CD4-positive, alpha-beta T cell treated with Interleukin-2 at 100 ng/mL for 4 hours (primary cell): ENCODE measurements at regions not wholly inside any gene's neighbourhood (a gene's known extent, or its start where the extent isn't known, plus 50 kb on each side); places are given as distances from the start of the nearest gene placed in this dataset.

Experiments used
- DNase-seq: peaks from one replicate; pipeline ENCODE4 v3.0.0-alpha.2; 2020; ENCODE audit warnings: low spot score

GRCh38 chr3:40996382-40996781 is 202.9 kb upstream of the CTNNB1 start:
- no peak for DNase-seq

GRCh38 chr3:40996827-40997710 is 202.2 kb upstream of the CTNNB1 start:
- DNase-seq, result no peak

- DNase-seq, result no peak
Measured at GRCh38 chr3:40997711-40998519, 201.4 kb upstream of the CTNNB1 start.

GRCh38 chr3:40999682-41000081 is 199.6 kb upstream of the CTNNB1 start:
- DNase-seq, result no peak

GRCh38 chr3:41000471-41000870 is 198.8 kb upstream of the CTNNB1 start:
- no peak for DNase-seq

- DNase-seq, result no peak
Measured at GRCh38 chr3:41001556-41001955, 197.7 kb upstream of the CTNNB1 start.

GRCh38 chr3:41002104-41002503 is 197.2 kb upstream of the CTNNB1 start:
- no peak for DNase-seq

- no peak for DNase-seq
Measured at GRCh38 chr3:41007399-41007798, 191.9 kb upstream of the CTNNB1 start.

- DNase-seq, result no peak
Measured at GRCh38 chr3:41011854-41012253, 187.5 kb upstream of the CTNNB1 start.

- no peak for DNase-seq
Measured at GRCh38 chr3:41018855-41019254, 180.4 kb upstream of the CTNNB1 start.

GRCh38 chr3:41024031-41024836 is 175.1 kb upstream of the CTNNB1 start:
- DNase-seq, result no peak

GRCh38 chr3:41026394-41027177 is 172.7 kb upstream of the CTNNB1 start:
- DNase-seq, result no peak

GRCh38 chr3:41029356-41029755 is 169.9 kb upstream of the CTNNB1 start:
- no peak for DNase-seq

- DNase-seq, result no peak
Measured at GRCh38 chr3:41030220-41030619, 169.1 kb upstream of the CTNNB1 start.

- DNase-seq, result no peak
Measured at GRCh38 chr3:41031401-41031800, 167.9 kb upstream of the CTNNB1 start.

- DNase-seq, result no peak
Measured at GRCh38 chr3:41033956-41034519, 165.3 kb upstream of the CTNNB1 start.

GRCh38 chr3:41035456-41036022 is 163.8 kb upstream of the CTNNB1 start:
- no peak for DNase-seq

GRCh38 chr3:41037651-41038334 is 161.5 kb upstream of the CTNNB1 start:
- no peak for DNase-seq

- no peak for DNase-seq
Measured at GRCh38 chr3:41040256-41040655, 159.0 kb upstream of the CTNNB1 start.

GRCh38 chr3:41041462-41041861 is 157.8 kb upstream of the CTNNB1 start:
- DNase-seq, result no peak
